ENCODE measurements at regions not wholly inside any gene's neighbourhood (a gene's known extent, or its start where the extent isn't known, plus 50 kb on each side); places are given as distances from the start of the nearest gene placed in this dataset.

DNA sequence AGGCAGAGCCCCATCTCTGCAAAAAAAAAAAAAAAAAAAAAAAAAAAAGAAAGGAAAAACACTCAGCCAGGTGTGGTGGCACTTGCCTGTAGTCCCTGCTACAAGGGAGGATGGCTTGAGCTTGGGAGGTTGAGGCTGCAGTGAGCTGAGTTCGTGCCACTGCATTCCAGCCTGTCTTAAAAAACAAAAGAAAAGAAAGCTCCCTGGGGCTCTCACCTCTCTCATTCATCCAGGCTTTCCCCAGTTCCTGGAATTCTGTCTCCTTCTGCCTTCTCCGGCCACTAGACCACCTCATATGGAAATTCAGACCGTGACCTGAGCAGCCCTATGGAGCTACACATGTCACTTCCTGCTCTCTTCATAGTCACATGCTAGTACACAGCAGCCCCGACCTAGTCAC is 101.1 kb upstream of the TAB2 start:
- DNase-seq = no peak
- intact Hi-C loops (cut with DNase I; ENCODE audit: low total_unique reads) = no loop called here
- Histone ChIP-seq H3K27me3 (no peaks in the 10 kb centered on the region), H3K27ac (no peak overlapping the region), H3K36me3 (no peaks in the 10 kb centered on the region), H3K4me1 (peaks cover 0 to 16% (median 4%) of the 10 kb centered on the region in 4 donors), H3K4me3 (no peak overlapping the region), H3K9me3 (no peaks in the 10 kb centered on the region)
- WGBS, 5 donors = 86 to 92% (median 88%) methylated on average over 4 of the region's 4 CpGs
- TF ChIP-seq, protein P1, sequence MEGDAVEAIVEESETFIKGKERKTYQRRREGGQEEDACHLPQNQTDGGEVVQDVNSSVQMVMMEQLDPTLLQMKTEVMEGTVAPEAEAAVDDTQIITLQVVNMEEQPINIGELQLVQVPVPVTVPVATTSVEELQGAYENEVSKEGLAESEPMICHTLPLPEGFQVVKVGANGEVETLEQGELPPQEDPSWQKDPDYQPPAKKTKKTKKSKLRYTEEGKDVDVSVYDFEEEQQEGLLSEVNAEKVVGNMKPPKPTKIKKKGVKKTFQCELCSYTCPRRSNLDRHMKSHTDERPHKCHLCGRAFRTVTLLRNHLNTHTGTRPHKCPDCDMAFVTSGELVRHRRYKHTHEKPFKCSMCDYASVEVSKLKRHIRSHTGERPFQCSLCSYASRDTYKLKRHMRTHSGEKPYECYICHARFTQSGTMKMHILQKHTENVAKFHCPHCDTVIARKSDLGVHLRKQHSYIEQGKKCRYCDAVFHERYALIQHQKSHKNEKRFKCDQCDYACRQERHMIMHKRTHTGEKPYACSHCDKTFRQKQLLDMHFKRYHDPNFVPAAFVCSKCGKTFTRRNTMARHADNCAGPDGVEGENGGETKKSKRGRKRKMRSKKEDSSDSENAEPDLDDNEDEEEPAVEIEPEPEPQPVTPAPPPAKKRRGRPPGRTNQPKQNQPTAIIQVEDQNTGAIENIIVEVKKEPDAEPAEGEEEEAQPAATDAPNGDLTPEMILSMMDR (IDR thresholded peaks at IDR 0.05) = no peak

DNA sequence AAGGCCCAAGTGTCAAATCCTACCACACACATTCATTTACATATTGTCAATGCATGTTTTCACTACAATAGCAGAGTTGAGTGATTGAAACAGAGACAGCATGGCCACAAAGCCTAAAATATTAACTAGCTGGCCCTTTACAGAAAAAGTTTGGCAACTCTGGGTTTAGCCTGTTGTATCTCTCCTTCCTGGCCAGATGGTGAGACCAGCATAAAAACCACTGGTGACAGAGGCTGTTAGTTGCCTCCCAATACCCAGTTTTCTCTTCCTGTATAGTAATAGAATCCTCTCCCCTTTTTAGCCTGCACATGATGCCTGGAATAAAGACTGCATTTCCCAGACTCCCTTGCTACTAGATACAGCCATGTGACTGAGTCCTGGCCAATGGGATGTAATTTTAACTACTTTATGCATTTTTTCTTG is 100.0 kb upstream of the TAB2 start:
- intact Hi-C loops (cut with DNase I; ENCODE audit: low total_unique reads) = no loop called here
- peaks cover 0 to 10% (median under 1%) of the 10 kb centered on the region in 4 donors for H3K4me1 ChIP-seq
- no peaks in the 10 kb centered on the region for H3K27me3 ChIP-seq
- TF ChIP-seq POLR2A (IDR thresholded peaks at IDR 0.05) = no peak
- TF ChIP-seq, protein P1 (IDR thresholded peaks at IDR 0.05) = no peak
- TF ChIP-seq POLR2AphosphoS5 (IDR thresholded peaks at IDR 0.05) = no peak
- no peak for TF ChIP-seq EP300 (IDR thresholded peaks at IDR 0.05)
- no peaks in the 10 kb centered on the region for H3K36me3 ChIP-seq
- H3K9me3 ChIP-seq = no peaks in the 10 kb centered on the region
- DNase-seq = no peak
- H3K4me3 ChIP-seq = no peak overlapping the region
- H3K27ac ChIP-seq = no peak overlapping the region

DNA sequence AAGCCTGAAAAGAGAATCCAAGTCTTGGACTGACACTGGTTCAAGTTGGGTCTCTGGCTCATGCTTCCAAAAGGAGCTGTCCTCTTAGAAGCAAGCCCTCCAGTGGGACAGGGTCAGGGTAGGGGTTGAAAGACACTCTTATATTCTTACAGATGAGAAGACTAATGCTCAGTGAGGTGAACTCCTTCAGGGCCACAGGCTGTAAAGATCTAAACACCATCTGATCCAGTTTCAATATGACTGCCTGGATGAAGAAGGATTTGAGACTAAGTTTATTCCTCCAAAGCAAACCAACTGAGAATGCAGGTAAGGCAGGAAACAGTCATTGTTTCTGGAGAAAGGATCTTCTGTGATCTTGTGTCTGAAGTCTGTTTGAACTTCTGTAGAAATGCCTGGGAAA is 99.0 kb upstream of the TAB2 start:
- no peak overlapping the region for H3K4me3 ChIP-seq
- H3K4me1 ChIP-seq = peaks cover 0 to 5% (median 0%) of the 10 kb centered on the region in 4 donors
- TF ChIP-seq POLR2AphosphoS5 (IDR thresholded peaks at IDR 0.05) (no peak), POLR2A (IDR thresholded peaks at IDR 0.05) (no peak), EP300 (IDR thresholded peaks at IDR 0.05) (no peak)
- TF ChIP-seq, protein P1 (IDR thresholded peaks at IDR 0.05) = no peak
- H3K9me3 ChIP-seq = no peaks in the 10 kb centered on the region
- H3K27me3 ChIP-seq = no peaks in the 10 kb centered on the region
- no peaks in the 10 kb centered on the region for H3K36me3 ChIP-seq
- DNase-seq = no peak
- intact Hi-C loops (cut with DNase I; ENCODE audit: low total_unique reads) = no loop called here
- no peak overlapping the region for H3K27ac ChIP-seq

DNA sequence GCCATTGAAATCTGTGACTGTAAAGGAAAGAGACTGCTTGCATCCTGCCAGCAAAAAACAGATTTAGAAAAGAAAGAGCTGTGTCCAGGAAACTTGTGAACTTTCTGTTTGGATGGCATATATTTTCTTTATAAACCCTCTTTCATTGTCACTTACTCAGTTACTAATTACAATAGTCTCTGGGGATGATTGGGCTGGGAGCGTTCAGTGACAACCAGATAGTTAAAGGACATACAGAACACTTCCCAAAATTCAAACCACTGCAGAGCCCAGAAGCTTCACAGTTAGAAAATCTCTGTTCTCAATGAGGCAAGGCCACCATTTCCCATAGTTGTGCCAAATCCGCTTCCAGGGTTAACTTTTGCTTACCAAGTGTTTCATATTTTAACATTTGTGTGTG is 98.6 kb upstream of the TAB2 start:
- TF ChIP-seq EP300 (IDR thresholded peaks at IDR 0.05) (no peak), POLR2AphosphoS5 (IDR thresholded peaks at IDR 0.05) (no peak), POLR2A (IDR thresholded peaks at IDR 0.05) (no peak)
- TF ChIP-seq, protein P1 (IDR thresholded peaks at IDR 0.05) = no peak
- Histone ChIP-seq H3K9me3 (no peaks in the 10 kb centered on the region), H3K27ac (no peak overlapping the region), H3K27me3 (no peaks in the 10 kb centered on the region), H3K4me3 (no peak overlapping the region), H3K4me1 (peaks cover 0 to 9% (median 2%) of the 10 kb centered on the region in 4 donors), H3K36me3 (no peaks in the 10 kb centered on the region)
- 91 to 100% (median 93%) methylated on average over 2 of the region's 2 CpGs for WGBS, 5 donors
- intact Hi-C loops (cut with DNase I; ENCODE audit: low total_unique reads) = no loop called here
- DNase-seq = no peak
